HG03378 (cell line): ENCODE measurements at regions not wholly inside any gene's neighbourhood (a gene's known extent, or its start where the extent isn't known, plus 50 kb on each side); places are given as distances from the start of the nearest gene placed in this dataset.

ENCODE experiments used
- ATAC-seq: cut with Tn5 transposase; IDR thresholded peaks from one replicate; pipeline ENCODE4 v1.9.1; 2021; ENCODE audit warnings: mild to moderate bottlenecking, moderate library complexity; ENCODE audit not compliant: unreplicated experiment

GRCh38 chr18:54023471-54023870 is 201.0 kb downstream of the MBD2 start:
- ATAC-seq = no peak

GRCh38 chr18:54020966-54021365 is 203.5 kb downstream of the MBD2 start:
- no peak for ATAC-seq

- ATAC-seq = no peak
Measured at GRCh38 chr18:54020156-54020745, 204.2 kb downstream of the MBD2 start.

GRCh38 chr18:54019641-54020040 is 204.8 kb downstream of the MBD2 start:
- ATAC-seq = no peak

GRCh38 chr18:54013452-54013851 is 211.0 kb downstream of the MBD2 start:
- no peak for ATAC-seq

GRCh38 chr18:54004828-54005227 is 219.6 kb downstream of the MBD2 start:
- ATAC-seq = no peak

GRCh38 chr18:54003195-54003594 is 221.3 kb downstream of the MBD2 start:
- no peak for ATAC-seq

- ATAC-seq = no peak
Measured at GRCh38 chr18:53997064-53997463, 227.4 kb downstream of the MBD2 start.

- ATAC-seq = no peak
Measured at GRCh38 chr18:53994016-53994415, 230.5 kb downstream of the MBD2 start.

GRCh38 chr18:53991805-53992204 is 232.7 kb downstream of the MBD2 start:
- ATAC-seq = no peak

- no peak for ATAC-seq
Measured at GRCh38 chr18:53991202-53991601, 233.3 kb downstream of the MBD2 start.

- no peak for ATAC-seq
Measured at GRCh38 chr18:53990485-53990884, 234.0 kb downstream of the MBD2 start.

- no peak for ATAC-seq
Measured at GRCh38 chr18:53984021-53984420, 240.4 kb downstream of the MBD2 start.

GRCh38 chr18:53971331-53971730 is 253.1 kb downstream of the MBD2 start:
- no peak for ATAC-seq

- ATAC-seq = no peak
Measured at GRCh38 chr18:53952700-53953099, 271.8 kb downstream of the MBD2 start.

GRCh38 chr18:53950545-53950944 is 273.9 kb downstream of the MBD2 start:
- no peak for ATAC-seq

- no peak for ATAC-seq
Measured at GRCh38 chr18:53948991-53949390, 275.5 kb downstream of the MBD2 start.

GRCh38 chr18:53947092-53947640 is 277.3 kb downstream of the MBD2 start:
- no peak for ATAC-seq

- no peak for ATAC-seq
Measured at GRCh38 chr18:53946594-53946993, 277.9 kb downstream of the MBD2 start.

- no peak for ATAC-seq
Measured at GRCh38 chr18:53944721-53945120, 279.7 kb downstream of the MBD2 start.

GRCh38 chr18:53943326-53943860 is 281.1 kb downstream of the MBD2 start:
- ATAC-seq = no peak

- no peak for ATAC-seq
Measured at GRCh38 chr18:53941601-53942338, 282.7 kb downstream of the MBD2 start.
